ENCODE measurements at regions not wholly inside any gene's neighbourhood (a gene's known extent, or its start where the extent isn't known, plus 50 kb on each side); places are given as distances from the start of the nearest gene placed in this dataset.

- no peaks in the 10 kb centered on the region for H3K79me2 ChIP-seq (ENCODE audit: control insufficient read depth, insufficient read depth, low read length)
- DNase-seq (ENCODE audit: low read depth in 2 of 2), result no peak
- H3K4me2 ChIP-seq (ENCODE audit: extremely low read depth, insufficient read depth, low read length), result no peak overlapping the region
- no peak overlapping the region for H3K4me3 ChIP-seq (replicated peaks in 1 of 4; ENCODE audit: control extremely low read depth in 1 of 4, insufficient read depth in 1 of 4, low read depth in 3 of 4, low read length in 4 of 4)
- H3K27me3 ChIP-seq (ENCODE audit: control insufficient read depth, insufficient read depth, low read length), result no peaks in the 10 kb centered on the region
- H3K4me1 ChIP-seq (ENCODE audit: control insufficient read depth, extremely low read depth, insufficient read depth, low read length), result no peaks in the 10 kb centered on the region
- no peak overlapping the region for H3K9ac ChIP-seq (ENCODE audit: insufficient read depth, low read length)
- no peak for TF ChIP-seq EZH2 (IDR thresholded peaks at IDR 0.05; ENCODE audit: low read length, missing control alignments)
- TF ChIP-seq CTCF (conservative IDR thresholded peaks at IDR 0.05 in 1 of 2, IDR thresholded peaks at IDR 0.05 in 1 of 2; ENCODE audit: low read depth in 1 of 2, low read length in 2 of 2), result no peak
- no peak overlapping the region for H2AFZ ChIP-seq (ENCODE audit: low read length)
- H3K9me3 ChIP-seq (ENCODE audit: control insufficient read depth, insufficient read depth, low read depth, low read length), result no peaks in the 10 kb centered on the region
- no peak overlapping the region for H3K27ac ChIP-seq (ENCODE audit: insufficient read depth, low read length)
- no peaks in the 10 kb centered on the region for H4K20me1 ChIP-seq (ENCODE audit: control insufficient read depth, extremely low read depth, insufficient read depth, low read length)
- H3K36me3 ChIP-seq (ENCODE audit: control insufficient read depth, insufficient read depth, low read length), result no peaks in the 10 kb centered on the region
Observed at GRCh38 chr7:101714097-101714496, 85.0 kb upstream of the MYL10 start.

- no peaks in the 10 kb centered on the region for H3K79me2 ChIP-seq (ENCODE audit: control insufficient read depth, insufficient read depth, low read length)
- no peak overlapping the region for H3K4me2 ChIP-seq (ENCODE audit: extremely low read depth, insufficient read depth, low read length)
- no peak overlapping the region for H2AFZ ChIP-seq (ENCODE audit: low read length)
- H3K36me3 ChIP-seq (ENCODE audit: control insufficient read depth, insufficient read depth, low read length), result no peaks in the 10 kb centered on the region
- TF ChIP-seq CTCF (conservative IDR thresholded peaks at IDR 0.05 in 1 of 2, IDR thresholded peaks at IDR 0.05 in 1 of 2; ENCODE audit: low read depth in 1 of 2, low read length in 2 of 2) (no peak), EZH2 (IDR thresholded peaks at IDR 0.05; ENCODE audit: low read length, missing control alignments) (no peak)
- no peak overlapping the region for H3K9ac ChIP-seq (ENCODE audit: insufficient read depth, low read length)
- H4K20me1 ChIP-seq (ENCODE audit: control insufficient read depth, extremely low read depth, insufficient read depth, low read length), result no peaks in the 10 kb centered on the region
- DNase-seq (ENCODE audit: low read depth in 2 of 2), result peak; percentile 87 to 93
- no peaks in the 10 kb centered on the region for H3K4me1 ChIP-seq (ENCODE audit: control insufficient read depth, extremely low read depth, insufficient read depth, low read length)
- H3K9me3 ChIP-seq (ENCODE audit: control insufficient read depth, insufficient read depth, low read depth, low read length), result no peaks in the 10 kb centered on the region
- H3K4me3 ChIP-seq (replicated peaks in 1 of 4; ENCODE audit: control extremely low read depth in 1 of 4, insufficient read depth in 1 of 4, low read depth in 3 of 4, low read length in 4 of 4), result no peak overlapping the region
- H3K27ac ChIP-seq (ENCODE audit: insufficient read depth, low read length), result no peak overlapping the region
- H3K27me3 ChIP-seq (ENCODE audit: control insufficient read depth, insufficient read depth, low read length), result peaks cover 2% of the 10 kb centered on the region
Observed at GRCh38 chr7:101717628-101718357, 88.7 kb upstream of the MYL10 start.

- Histone ChIP-seq H3K4me2 (ENCODE audit: extremely low read depth, insufficient read depth, low read length) (no peak overlapping the region), H3K79me2 (ENCODE audit: control insufficient read depth, insufficient read depth, low read length) (no peaks in the 10 kb centered on the region), H3K4me1 (ENCODE audit: control insufficient read depth, extremely low read depth, insufficient read depth, low read length) (no peaks in the 10 kb centered on the region), H2AFZ (ENCODE audit: low read length) (no peak overlapping the region), H3K36me3 (ENCODE audit: control insufficient read depth, insufficient read depth, low read length) (no peaks in the 10 kb centered on the region), H3K27ac (ENCODE audit: insufficient read depth, low read length) (no peak overlapping the region), H3K9me3 (ENCODE audit: control insufficient read depth, insufficient read depth, low read depth, low read length) (no peaks in the 10 kb centered on the region), H4K20me1 (ENCODE audit: control insufficient read depth, extremely low read depth, insufficient read depth, low read length) (no peaks in the 10 kb centered on the region), H3K4me3 (replicated peaks in 1 of 4; ENCODE audit: control extremely low read depth in 1 of 4, insufficient read depth in 1 of 4, low read depth in 3 of 4, low read length in 4 of 4) (no peak overlapping the region), H3K27me3 (ENCODE audit: control insufficient read depth, insufficient read depth, low read length) (peaks cover 2% of the 10 kb centered on the region), H3K9ac (ENCODE audit: insufficient read depth, low read length) (no peak overlapping the region)
- TF ChIP-seq CTCF (conservative IDR thresholded peaks at IDR 0.05 in 1 of 2, IDR thresholded peaks at IDR 0.05 in 1 of 2; ENCODE audit: low read depth in 1 of 2, low read length in 2 of 2) (no peak), EZH2 (IDR thresholded peaks at IDR 0.05; ENCODE audit: low read length, missing control alignments) (no peak)
- DNase-seq (ENCODE audit: low read depth in 2 of 2), result peak; percentile 4 to 49
Observed at GRCh38 chr7:101718363-101719122, 89.4 kb upstream of the MYL10 start.
